ENCODE measurements at regions not wholly inside any gene's neighbourhood (a gene's known extent, or its start where the extent isn't known, plus 50 kb on each side); places are given as distances from the start of the nearest gene placed in this dataset.
A peak's percentile ranks its signal among the peaks of the same experiment; 100 is the strongest.

GRCh38 chr4:30866907-30867306 lies 146.7 kb downstream of the PCDH7 start:
- no TSS peak for BruUV-seq (replicated peaks)
- peak overlapping the region; percentile 44; the same call in 1 of the 2 replicates for H3K27ac ChIP-seq (ENCODE audit: low read length)
- H3K27me3 ChIP-seq (ENCODE audit: control insufficient read depth, insufficient read depth, low read length) = no peaks in the 10 kb centered on the region
- ChIA-PET CTCF (no interaction called here), POLR2A (no interaction called here)
- DNase-seq (ENCODE audit: low read depth, low spot score) (no peak), ATAC-seq (peak; percentile 63; the same call in 1 of the 2 replicates)
- no peak overlapping the region for H3K4me3 ChIP-seq (ENCODE audit: low read depth in 2 of 2, low read length in 2 of 2)
- no peak for TF ChIP-seq TCF7L2 (IDR thresholded peaks at IDR 0.05; ENCODE audit: low read depth, low read length)
- TF ChIP-seq SIN3A (IDR thresholded peaks at IDR 0.05; ENCODE audit: borderline replicate concordance, insufficient read depth, low read depth, low read length) = no peak
- no peak for TF ChIP-seq CTCF (IDR thresholded peaks at IDR 0.05)
- TF ChIP-seq REST (IDR thresholded peaks at IDR 0.05; ENCODE audit: insufficient read depth in 1 of 2, low read depth in 2 of 2, low read length in 1 of 2) = no peak
- TF ChIP-seq POLR2AphosphoS5 (IDR thresholded peaks at IDR 0.05; ENCODE audit: low read depth, low read length) = no peak
- H3K9me3 ChIP-seq (ENCODE audit: control insufficient read depth, insufficient read depth, low read depth, low read length) = no peaks in the 10 kb centered on the region
- in situ Hi-C loops (cut with HindIII; ENCODE audit: low pct_unique_long_range_greater_than_20kb, low sequenced_read_pairs) = no loop called here
- peaks cover 9% of the 10 kb centered on the region; the same call in 1 of the 2 replicates for H3K4me1 ChIP-seq (ENCODE audit: control insufficient read depth, insufficient read depth, low read length)
- intact Hi-C loops (cut with micrococcal nuclease; ENCODE audit: unreplicated experiment) = no loop called here
- H3K36me3 ChIP-seq (ENCODE audit: control insufficient read depth, insufficient read depth, low read length) = no peaks in the 10 kb centered on the region

GRCh38 chr4:30867427-30867826 lies 147.3 kb downstream of the PCDH7 start:
- H3K4me3 ChIP-seq (ENCODE audit: low read depth in 2 of 2, low read length in 2 of 2) = no peak overlapping the region
- H3K27ac ChIP-seq (ENCODE audit: low read length) = no peak overlapping the region
- BruUV-seq (replicated peaks) = no TSS peak
- POLR2A ChIA-PET = no interaction called here
- in situ Hi-C loops (cut with HindIII; ENCODE audit: low pct_unique_long_range_greater_than_20kb, low sequenced_read_pairs) = no loop called here
- H3K36me3 ChIP-seq (ENCODE audit: control insufficient read depth, insufficient read depth, low read length) = no peaks in the 10 kb centered on the region
- CTCF ChIA-PET = no interaction called here
- no peak for DNase-seq (ENCODE audit: low read depth, low spot score)
- no peaks in the 10 kb centered on the region for H3K9me3 ChIP-seq (ENCODE audit: control insufficient read depth, insufficient read depth, low read depth, low read length)
- ATAC-seq = no peak
- intact Hi-C loops (cut with micrococcal nuclease; ENCODE audit: unreplicated experiment) = no loop called here
- peaks cover 9% of the 10 kb centered on the region; the same call in 1 of the 2 replicates for H3K4me1 ChIP-seq (ENCODE audit: control insufficient read depth, insufficient read depth, low read length)
- H3K27me3 ChIP-seq (ENCODE audit: control insufficient read depth, insufficient read depth, low read length) = no peaks in the 10 kb centered on the region
- TF ChIP-seq REST (IDR thresholded peaks at IDR 0.05; ENCODE audit: insufficient read depth in 1 of 2, low read depth in 2 of 2, low read length in 1 of 2) = no peak
- TF ChIP-seq POLR2AphosphoS5 (IDR thresholded peaks at IDR 0.05; ENCODE audit: low read depth, low read length) = no peak
- no peak for TF ChIP-seq CTCF (IDR thresholded peaks at IDR 0.05)
- no peak for TF ChIP-seq TCF7L2 (IDR thresholded peaks at IDR 0.05; ENCODE audit: low read depth, low read length)
- no peak for TF ChIP-seq SIN3A (IDR thresholded peaks at IDR 0.05; ENCODE audit: borderline replicate concordance, insufficient read depth, low read depth, low read length)

Data from Panc1 (cell line).